Endodermal cell (in vitro differentiated cells): ENCODE measurements at regions not wholly inside any gene's neighbourhood (a gene's known extent, or its start where the extent isn't known, plus 50 kb on each side); places are given as distances from the start of the nearest gene placed in this dataset.

Experiments used
- DNase-seq: peaks from one replicate; pipeline ENCODE4 v3.0.0-alpha.2; 2017
- H3K27ac ChIP-seq: 2 replicates; pipeline ENCODE4 v1.5.1; 2013; ENCODE audit warnings: mild to moderate bottlenecking, low read depth, low read length, moderate library complexity
- H3K27me3 ChIP-seq: 2 replicates; pipeline ENCODE4 v1.6.1; 2013; ENCODE audit warnings: mild to moderate bottlenecking, low read length, moderate library complexity; ENCODE audit not compliant: insufficient read depth, control insufficient read depth, poor library complexity, severe bottlenecking
- H3K36me3 ChIP-seq: 2 replicates; pipeline ENCODE4 v1.7.0; 2013; ENCODE audit warnings: mild to moderate bottlenecking, low read length, moderate library complexity; ENCODE audit not compliant: control insufficient read depth, insufficient read depth
- H3K4me1 ChIP-seq: one replicate; pipeline ENCODE4 v1.7.0; 2013; ENCODE audit warnings: low read length; ENCODE audit not compliant: control insufficient read depth, insufficient read depth
- H3K4me3 ChIP-seq: 2 replicates; pipeline ENCODE4 v1.5.1; 2013; ENCODE audit warnings: mild to moderate bottlenecking, low read length, moderate library complexity
- H3K9ac ChIP-seq: 2 replicates; pipeline ENCODE4 v1.6.1; 2013; ENCODE audit warnings: mild to moderate bottlenecking, low read length, moderate library complexity; ENCODE audit not compliant: poor library complexity, severe bottlenecking; ENCODE audit errors: extremely low read depth
- H3K9me3 ChIP-seq: 2 replicates; pipeline ENCODE4 v1.6.1; 2013; ENCODE audit warnings: mild to moderate bottlenecking, low read length, moderate library complexity; ENCODE audit not compliant: control insufficient read depth
- H3K27ac Mint-ChIP-seq: 2 replicates; pipeline ENCODE4 v1.8.0; 2020; ENCODE audit warnings: mixed read lengths
- H3K27me3 Mint-ChIP-seq: 2 replicates; pipeline ENCODE4 v1.8.0; 2021; ENCODE audit warnings: mild to moderate bottlenecking, mixed read lengths; ENCODE audit not compliant: insufficient read depth
- H3K36me3 Mint-ChIP-seq: 2 replicates; pipeline ENCODE4 v1.8.0; 2020; ENCODE audit warnings: low read depth, mixed read lengths
- H3K4me1 Mint-ChIP-seq: 2 replicates; pipeline ENCODE4 v1.8.0; 2020; ENCODE audit warnings: mixed read lengths
- H3K4me3 Mint-ChIP-seq: 2 replicates; pipeline ENCODE4 v1.8.0; 2020; ENCODE audit warnings: mild to moderate bottlenecking, moderate library complexity, mixed read lengths
- H3K9me3 Mint-ChIP-seq: 2 replicates; pipeline ENCODE4 v1.8.0; 2020; ENCODE audit warnings: mild to moderate bottlenecking, mixed read lengths
- CTCF ChIP-seq: fragments of 200-600 bp; sonication (generic); conservative IDR thresholded peaks from 2 replicates; pipeline ENCODE4 v1.5.0; 2021; ENCODE audit warnings: antibody characterized with exemption, mild to moderate bottlenecking
- WGBS, 2 experiments: methylation state at CpG; one replicate each; pipeline versions ENCODE4 v1.1.5 to v1.1.7; 2013; ENCODE audit warnings: missing lambda C conversion rate in 2 of 2, mixed read lengths in 1 of 2; ENCODE audit not compliant: insufficient coverage in 1 of 2, insufficient read length in 1 of 2; 5-methylcytosine and 5-hydroxymethylcytosine counted together

GRCh38 chr13:109667807-109668291 lies 118.5 kb downstream of the IRS2 start:
- 93 to 100% methylated on average over 5 to 9 of the region's 9 CpGs for WGBS, 2 experiments
- H3K4me1 Mint-ChIP-seq = peaks cover 41% of the 10 kb centered on the region
- H3K36me3 Mint-ChIP-seq = no peaks in the 10 kb centered on the region
- Histone ChIP-seq H3K4me1 (peaks cover 13% of the 10 kb centered on the region), H3K9ac (no peak overlapping the region), H3K27ac (no peak overlapping the region), H3K36me3 (no peaks in the 10 kb centered on the region), H3K27me3 (no peaks in the 10 kb centered on the region), H3K9me3 (no peaks in the 10 kb centered on the region), H3K4me3 (no peak overlapping the region)
- peaks cover 2% of the 10 kb centered on the region for H3K9me3 Mint-ChIP-seq
- H3K27me3 Mint-ChIP-seq = peaks cover 11% of the 10 kb centered on the region
- TF ChIP-seq CTCF = no peak
- DNase-seq = no peak
- H3K4me3 Mint-ChIP-seq = no peak overlapping the region
- H3K27ac Mint-ChIP-seq = peak overlapping the region; percentile 5

- peaks cover 34% of the 10 kb centered on the region for H3K4me1 Mint-ChIP-seq
- Histone ChIP-seq H3K4me3 (no peak overlapping the region), H3K4me1 (peaks cover 13% of the 10 kb centered on the region), H3K27ac (no peak overlapping the region), H3K27me3 (no peaks in the 10 kb centered on the region), H3K9ac (no peak overlapping the region), H3K36me3 (no peaks in the 10 kb centered on the region), H3K9me3 (no peaks in the 10 kb centered on the region)
- no peak for TF ChIP-seq CTCF
- H3K4me3 Mint-ChIP-seq = no peak overlapping the region
- H3K27ac Mint-ChIP-seq = no peak overlapping the region
- peaks cover 14% of the 10 kb centered on the region for H3K27me3 Mint-ChIP-seq
- H3K9me3 Mint-ChIP-seq = peaks cover 2% of the 10 kb centered on the region
- 85 to 90% methylated on average over 9 to 13 of the region's 13 CpGs for WGBS, 2 experiments
- no peaks in the 10 kb centered on the region for H3K36me3 Mint-ChIP-seq
- no peak for DNase-seq
Observed at GRCh38 chr13:109667056-109667455, 119.3 kb downstream of the IRS2 start.

DNA sequence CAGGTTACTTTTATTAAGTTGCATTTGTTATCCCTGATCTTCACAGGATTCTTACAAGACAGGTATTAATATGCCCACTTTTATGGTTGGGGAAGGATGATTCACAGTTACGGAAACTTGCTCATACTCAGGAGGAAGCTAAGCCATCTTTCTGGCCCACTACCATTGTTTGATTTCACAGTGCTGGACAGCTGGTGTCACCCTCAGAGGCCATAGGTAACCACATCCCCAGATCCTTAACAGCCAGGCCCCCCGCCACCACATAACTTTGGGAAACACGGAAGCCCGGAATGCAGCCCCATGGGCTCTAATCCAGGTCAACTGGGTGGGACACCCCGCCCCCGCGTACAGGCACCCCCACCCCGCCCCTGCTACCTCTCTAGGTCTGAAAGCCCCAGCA lies 119.7 kb downstream of the IRS2 start:
- Mint-ChIP-seq H3K27ac (no peak overlapping the region), H3K9me3 (peaks cover 2% of the 10 kb centered on the region), H3K36me3 (no peaks in the 10 kb centered on the region), H3K27me3 (peaks cover 17% of the 10 kb centered on the region), H3K4me1 (peaks cover 34% of the 10 kb centered on the region), H3K4me3 (no peak overlapping the region)
- no peaks in the 10 kb centered on the region for H3K36me3 ChIP-seq
- TF ChIP-seq CTCF = no peak
- peaks cover 13% of the 10 kb centered on the region for H3K4me1 ChIP-seq
- WGBS, 2 experiments = 80 to 84% methylated on average over 1 to 8 of the region's 8 CpGs
- DNase-seq = no peak
- no peak overlapping the region for H3K27ac ChIP-seq
- H3K4me3 ChIP-seq = no peak overlapping the region
- no peaks in the 10 kb centered on the region for H3K9me3 ChIP-seq
- no peaks in the 10 kb centered on the region for H3K27me3 ChIP-seq
- no peak overlapping the region for H3K9ac ChIP-seq
